HUES6 (cell line): ENCODE measurements at regions not wholly inside any gene's neighbourhood (a gene's known extent, or its start where the extent isn't known, plus 50 kb on each side); places are given as distances from the start of the nearest gene placed in this dataset.
"Not testable (repeated sequence)": the region's sequence is repeated elsewhere in the genome, so short reads cannot be mapped to it uniquely, and the experiment has no call there.

Source experiments
- H3K27ac ChIP-seq: 2 replicates; pipeline ENCODE4 v1.7.0; 2013; ENCODE audit warnings: low read depth, mild to moderate bottlenecking, low read length, inconsistent platforms
- H3K27me3 ChIP-seq: 2 replicates; pipeline ENCODE4 v1.6.1; 2013; ENCODE audit warnings: low read length; ENCODE audit not compliant: control insufficient read depth, insufficient read depth
- H3K36me3 ChIP-seq: 2 replicates; pipeline ENCODE4 v1.6.1; 2013; ENCODE audit warnings: low read length; ENCODE audit not compliant: control insufficient read depth, insufficient read depth
- H3K4me1 ChIP-seq: 2 replicates; pipeline ENCODE4 v1.6.1; 2013; ENCODE audit warnings: low read length; ENCODE audit not compliant: control insufficient read depth, insufficient read depth
- H3K4me3 ChIP-seq: 2 replicates; pipeline ENCODE4 v1.5.1; 2013; ENCODE audit warnings: low read depth, low read length
- H3K9ac ChIP-seq: one replicate; pipeline ENCODE4 v1.6.1; 2013; ENCODE audit warnings: mild to moderate bottlenecking, low read length
- H3K9me3 ChIP-seq: 2 replicates; pipeline ENCODE4 v1.6.1; 2013; ENCODE audit warnings: low read depth, low read length; ENCODE audit not compliant: control insufficient read depth, insufficient read depth

GRCh38 chrX:107360788-107361360, 88.6 kb upstream of the FRMPD3 start:
- Histone ChIP-seq H3K9ac (no peak overlapping the region), H3K9me3 (peaks cover 7% of the 10 kb centered on the region; the same call in 1 of the 2 replicates), H3K27ac (no peak overlapping the region), H3K4me3 (no peak overlapping the region), H3K27me3 (peaks cover 38% of the 10 kb centered on the region), H3K4me1 (peaks cover 15% of the 10 kb centered on the region), H3K36me3 (no peaks in the 10 kb centered on the region)

- H3K27ac ChIP-seq, H3K4me3 ChIP-seq, H3K27me3 ChIP-seq, H3K9me3 ChIP-seq, H3K9ac ChIP-seq, H3K36me3 ChIP-seq: not testable (repeated sequence)
- H3K4me1 ChIP-seq, result peaks cover 10% of the 10 kb centered on the region
Measured at GRCh38 chrX:107370185-107370584, 79.3 kb upstream of the FRMPD3 start.

GRCh38 chrX:107374132-107374531, 75.3 kb upstream of the FRMPD3 start:
- Histone ChIP-seq H3K9me3 (no peaks in the 10 kb centered on the region; the same call in 1 of the 2 replicates), H3K9ac (no peak overlapping the region), H3K36me3 (no peaks in the 10 kb centered on the region), H3K27ac (0 out of 2 replicates have a peak overlapping the region, but pooled peaks have one; percentile 7), H3K4me3 (no peak overlapping the region), H3K4me1 (peaks cover 12% of the 10 kb centered on the region), H3K27me3 (no peaks in the 10 kb centered on the region; the same call in 1 of the 2 replicates)

- Histone ChIP-seq H3K4me3 (no peak overlapping the region; the same call in 1 of the 2 replicates), H3K27me3 (no peaks in the 10 kb centered on the region; the same call in 1 of the 2 replicates), H3K36me3 (no peaks in the 10 kb centered on the region), H3K27ac (0 out of 2 replicates have a peak overlapping the region, but pooled peaks have one; percentile 7), H3K9me3 (no peaks in the 10 kb centered on the region; the same call in 1 of the 2 replicates), H3K4me1 (peaks cover 12% of the 10 kb centered on the region), H3K9ac (no peak overlapping the region)
Measured at GRCh38 chrX:107374831-107375230, 74.6 kb upstream of the FRMPD3 start.

GRCh38 chrX:107376186-107376585, 73.3 kb upstream of the FRMPD3 start:
- H3K9ac ChIP-seq, H3K36me3 ChIP-seq, H3K27ac ChIP-seq, H3K4me3 ChIP-seq, H3K9me3 ChIP-seq, H3K27me3 ChIP-seq: not testable (repeated sequence)
- peaks cover 12% of the 10 kb centered on the region for H3K4me1 ChIP-seq

GRCh38 chrX:107384397-107385105, 64.9 kb upstream of the FRMPD3 start:
- no peak overlapping the region for H3K27ac ChIP-seq
- H3K27me3 ChIP-seq, result peaks cover 18% of the 10 kb centered on the region; the same call in 1 of the 2 replicates

GRCh38 chrX:107389726-107390125, 59.7 kb upstream of the FRMPD3 start:
- Histone ChIP-seq H3K27me3 (peaks cover 13% of the 10 kb centered on the region; the same call in 1 of the 2 replicates), H3K4me1 (peaks cover 4% of the 10 kb centered on the region; the same call in 1 of the 2 replicates), H3K36me3 (no peaks in the 10 kb centered on the region), H3K4me3 (no peak overlapping the region), H3K9me3 (no peaks in the 10 kb centered on the region), H3K27ac (no peak overlapping the region), H3K9ac (no peak overlapping the region)

More at GRCh38 chrX:107384397-107385105, 64.9 kb upstream of the FRMPD3 start:
- no peak overlapping the region for H3K4me3 ChIP-seq
- H3K9ac ChIP-seq, result no peak overlapping the region
- H3K9me3 ChIP-seq, result no peaks in the 10 kb centered on the region
- H3K4me1 ChIP-seq, result peaks cover 4% of the 10 kb centered on the region; the same call in 1 of the 2 replicates
- no peaks in the 10 kb centered on the region for H3K36me3 ChIP-seq

GRCh38 chrX:107393656-107394055, 55.8 kb upstream of the FRMPD3 start:
- not testable (repeated sequence) for H3K27me3 ChIP-seq, H3K27ac ChIP-seq, H3K4me3 ChIP-seq, H3K36me3 ChIP-seq, H3K9me3 ChIP-seq, H3K4me1 ChIP-seq, H3K9ac ChIP-seq

- Histone ChIP-seq H3K4me1 (no peaks in the 10 kb centered on the region), H3K9me3 (no peaks in the 10 kb centered on the region), H3K36me3 (no peaks in the 10 kb centered on the region), H3K4me3 (no peak overlapping the region), H3K27me3 (no peaks in the 10 kb centered on the region; the same call in 1 of the 2 replicates), H3K9ac (no peak overlapping the region), H3K27ac (no peak overlapping the region)
Measured at GRCh38 chrX:107396235-107396634, 53.2 kb upstream of the FRMPD3 start.

GRCh38 chrX:107396783-107397182, 52.7 kb upstream of the FRMPD3 start:
- Histone ChIP-seq H3K36me3 (no peaks in the 10 kb centered on the region), H3K27ac (no peak overlapping the region), H3K9ac (no peak overlapping the region), H3K4me1 (no peaks in the 10 kb centered on the region), H3K4me3 (no peak overlapping the region), H3K9me3 (no peaks in the 10 kb centered on the region), H3K27me3 (no peaks in the 10 kb centered on the region; the same call in 1 of the 2 replicates)

- Histone ChIP-seq H3K36me3 (no peaks in the 10 kb centered on the region), H3K27me3 (no peaks in the 10 kb centered on the region; the same call in 1 of the 2 replicates), H3K4me1 (no peaks in the 10 kb centered on the region), H3K27ac (no peak overlapping the region), H3K9ac (no peak overlapping the region), H3K4me3 (no peak overlapping the region), H3K9me3 (no peaks in the 10 kb centered on the region)
Measured at GRCh38 chrX:107398115-107398514, 51.3 kb upstream of the FRMPD3 start.
